Stimulated activated CD4-positive, alpha-beta T cell treated with anti-CD3 and anti-CD28 coated beads, Interleukin-1b, Interleukin-23, amount 100 ng/mL, for 1 hour (primary cell): ENCODE measurements at regions not wholly inside any gene's neighbourhood (a gene's known extent, or its start where the extent isn't known, plus 50 kb on each side); places are given as distances from the start of the nearest gene placed in this dataset.

ENCODE experiments used
- DNase-seq, 2 donors: peaks; one replicate each; pipeline ENCODE4 v3.0.0-alpha.2; 2020; ENCODE audit warnings: low read depth in 2 of 2

- no peak for DNase-seq
Measured at GRCh38 chr13:50711996-50712395, 131.5 kb downstream of the DLEU7 start.

GRCh38 chr13:50712456-50712855, 131.0 kb downstream of the DLEU7 start:
- no peak for DNase-seq

- no peak for DNase-seq
Measured at GRCh38 chr13:50712881-50713280, 130.6 kb downstream of the DLEU7 start.

GRCh38 chr13:50713523-50714248, 129.8 kb downstream of the DLEU7 start:
- no peak for DNase-seq

GRCh38 chr13:50714891-50715290, 128.6 kb downstream of the DLEU7 start:
- no peak for DNase-seq

GRCh38 chr13:50715402-50716146, 127.9 kb downstream of the DLEU7 start:
- DNase-seq = no peak

GRCh38 chr13:50720861-50721671, 122.4 kb downstream of the DLEU7 start:
- DNase-seq = no peak

- no peak for DNase-seq
Measured at GRCh38 chr13:50721672-50721992, 121.9 kb downstream of the DLEU7 start.

GRCh38 chr13:50722440-50723125, 120.9 kb downstream of the DLEU7 start:
- DNase-seq = no peak

- DNase-seq = no peak
Measured at GRCh38 chr13:50724438-50724837, 119.1 kb downstream of the DLEU7 start.

GRCh38 chr13:50724913-50725312, 118.6 kb downstream of the DLEU7 start:
- DNase-seq = no peak

- DNase-seq = no peak
Measured at GRCh38 chr13:50726164-50726563, 117.3 kb downstream of the DLEU7 start.

- no peak for DNase-seq
Measured at GRCh38 chr13:50729177-50729576, 114.3 kb downstream of the DLEU7 start.

GRCh38 chr13:50730496-50731351, 112.8 kb downstream of the DLEU7 start:
- no peak for DNase-seq

- no peak for DNase-seq
Measured at GRCh38 chr13:50731400-50731799, 112.1 kb downstream of the DLEU7 start.

- DNase-seq = no peak
Measured at GRCh38 chr13:50732712-50733111, 110.8 kb downstream of the DLEU7 start.

- no peak for DNase-seq
Measured at GRCh38 chr13:50733392-50733791, 110.1 kb downstream of the DLEU7 start.

- no peak for DNase-seq
Measured at GRCh38 chr13:50735071-50735470, 108.4 kb downstream of the DLEU7 start.

- DNase-seq = no peak
Measured at GRCh38 chr13:50740052-50740741, 103.3 kb downstream of the DLEU7 start.

- no peak for DNase-seq
Measured at GRCh38 chr13:50742353-50742752, 101.1 kb downstream of the DLEU7 start.
